ENCODE measurements at regions not wholly inside any gene's neighbourhood (a gene's known extent, or its start where the extent isn't known, plus 50 kb on each side); places are given as distances from the start of the nearest gene placed in this dataset.

- no peak for DNase-seq
- 9% methylated on average over 6 of the region's 6 CpGs for WGBS (ENCODE audit: low lambda C conversion rate)
- H3F3A ChIP-seq (replicated peaks; ENCODE audit: insufficient read depth) = peaks cover 35% of the 10 kb centered on the region
- peak overlapping the region; percentile 65 to 99; a peak in 3 of 4 replicates for H3K27ac ChIP-seq (ENCODE audit: low read depth in 2 of 2, low read length in 1 of 2)
- no peaks in the 10 kb centered on the region for H3K27me3 ChIP-seq (ENCODE audit: insufficient read depth)
- peak overlapping the region; percentile 77 for H3K4me2 ChIP-seq
- H3K4me1 ChIP-seq (ENCODE audit: control insufficient read depth in 1 of 2, insufficient read depth in 2 of 2, low read depth in 1 of 2, low read length in 1 of 2) = peaks cover 3 to 37% of the 10 kb centered on the region in 2 experiments
- H2AFZ ChIP-seq (ENCODE audit: low read depth) = peak overlapping the region; percentile 20; the same call in 1 of the 2 replicates
- H3K9ac ChIP-seq = peak overlapping the region; percentile 94
- H3K36me3 ChIP-seq (replicated peaks in 1 of 2; ENCODE audit: control insufficient read depth in 1 of 2, insufficient read depth in 2 of 2, low read length in 1 of 2) = no peaks in the 10 kb centered on the region
- POLR2A ChIA-PET = interaction anchor here (0.6 kb wide), 1 partner anchor 57 kb away, joined by 3 read pairs; no protein-coding TSS in a partner anchor
- H3K4me3 ChIP-seq (ENCODE audit: low read depth in 2 of 2, low read length in 1 of 2) = peak overlapping the region; percentile 40 to 65; a peak in 3 of 4 replicates
- no peaks in the 10 kb centered on the region for H3K9me2 ChIP-seq
- H3K79me2 ChIP-seq (ENCODE audit: insufficient read depth) = peaks cover 42% of the 10 kb centered on the region
- CTCF ChIA-PET = interaction anchor here (0.9 kb wide), 1 partner anchor 31 kb away, joined by 3 read pairs; no protein-coding TSS in a partner anchor
- 0 out of 2 replicates have a peak, but pooled peaks cover 7% of the 10 kb centered on the region for H3K9me3 ChIP-seq
- H4K20me1 ChIP-seq (ENCODE audit: insufficient read depth) = no peaks in the 10 kb centered on the region
- TF ChIP-seq NFIC (IDR thresholded peaks at IDR 0.05; ENCODE audit: borderline replicate concordance) = peak; percentile 98
- TF ChIP-seq MEF2A (IDR thresholded peaks at IDR 0.05; ENCODE audit: borderline replicate concordance, low read depth) = peak; percentile 59; the same call in 1 of the 2 replicates
- peak; percentile 91 for TF ChIP-seq TEAD4 (IDR thresholded peaks at IDR 0.05; ENCODE audit: borderline replicate concordance, insufficient read depth)
- peak; percentile 88 for TF ChIP-seq FOXM1 (IDR thresholded peaks at IDR 0.05; ENCODE audit: low read depth)
- no peak for TF ChIP-seq USF2 (IDR thresholded peaks at IDR 0.05; ENCODE audit: borderline replicate concordance, low read depth, low read length)
- TF ChIP-seq, protein P1, sequence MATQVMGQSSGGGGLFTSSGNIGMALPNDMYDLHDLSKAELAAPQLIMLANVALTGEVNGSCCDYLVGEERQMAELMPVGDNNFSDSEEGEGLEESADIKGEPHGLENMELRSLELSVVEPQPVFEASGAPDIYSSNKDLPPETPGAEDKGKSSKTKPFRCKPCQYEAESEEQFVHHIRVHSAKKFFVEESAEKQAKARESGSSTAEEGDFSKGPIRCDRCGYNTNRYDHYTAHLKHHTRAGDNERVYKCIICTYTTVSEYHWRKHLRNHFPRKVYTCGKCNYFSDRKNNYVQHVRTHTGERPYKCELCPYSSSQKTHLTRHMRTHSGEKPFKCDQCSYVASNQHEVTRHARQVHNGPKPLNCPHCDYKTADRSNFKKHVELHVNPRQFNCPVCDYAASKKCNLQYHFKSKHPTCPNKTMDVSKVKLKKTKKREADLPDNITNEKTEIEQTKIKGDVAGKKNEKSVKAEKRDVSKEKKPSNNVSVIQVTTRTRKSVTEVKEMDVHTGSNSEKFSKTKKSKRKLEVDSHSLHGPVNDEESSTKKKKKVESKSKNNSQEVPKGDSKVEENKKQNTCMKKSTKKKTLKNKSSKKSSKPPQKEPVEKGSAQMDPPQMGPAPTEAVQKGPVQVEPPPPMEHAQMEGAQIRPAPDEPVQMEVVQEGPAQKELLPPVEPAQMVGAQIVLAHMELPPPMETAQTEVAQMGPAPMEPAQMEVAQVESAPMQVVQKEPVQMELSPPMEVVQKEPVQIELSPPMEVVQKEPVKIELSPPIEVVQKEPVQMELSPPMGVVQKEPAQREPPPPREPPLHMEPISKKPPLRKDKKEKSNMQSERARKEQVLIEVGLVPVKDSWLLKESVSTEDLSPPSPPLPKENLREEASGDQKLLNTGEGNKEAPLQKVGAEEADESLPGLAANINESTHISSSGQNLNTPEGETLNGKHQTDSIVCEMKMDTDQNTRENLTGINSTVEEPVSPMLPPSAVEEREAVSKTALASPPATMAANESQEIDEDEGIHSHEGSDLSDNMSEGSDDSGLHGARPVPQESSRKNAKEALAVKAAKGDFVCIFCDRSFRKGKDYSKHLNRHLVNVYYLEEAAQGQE (IDR thresholded peaks at IDR 0.05; ENCODE audit: low read depth, low read length) = peak; percentile 1; the same call in 1 of the 2 replicates
- peak; percentile 90 for TF ChIP-seq JUND (IDR thresholded peaks at IDR 0.05)
- TF ChIP-seq, protein P2, sequence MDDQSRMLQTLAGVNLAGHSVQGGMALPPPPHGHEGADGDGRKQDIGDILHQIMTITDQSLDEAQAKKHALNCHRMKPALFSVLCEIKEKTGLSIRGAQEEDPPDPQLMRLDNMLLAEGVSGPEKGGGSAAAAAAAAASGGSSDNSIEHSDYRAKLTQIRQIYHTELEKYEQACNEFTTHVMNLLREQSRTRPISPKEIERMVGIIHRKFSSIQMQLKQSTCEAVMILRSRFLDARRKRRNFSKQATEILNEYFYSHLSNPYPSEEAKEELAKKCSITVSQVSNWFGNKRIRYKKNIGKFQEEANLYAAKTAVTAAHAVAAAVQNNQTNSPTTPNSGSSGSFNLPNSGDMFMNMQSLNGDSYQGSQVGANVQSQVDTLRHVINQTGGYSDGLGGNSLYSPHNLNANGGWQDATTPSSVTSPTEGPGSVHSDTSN (IDR thresholded peaks at IDR 0.05) = peak; percentile 84
- TF ChIP-seq MXI1 (IDR thresholded peaks at IDR 0.05; ENCODE audit: low read depth, low read length) = no peak
- peak; percentile 78 for TF ChIP-seq FOSL2 (IDR thresholded peaks at IDR 0.05; ENCODE audit: borderline replicate concordance, low read depth)
- no peak for TF ChIP-seq RCOR1 (IDR thresholded peaks at IDR 0.05; ENCODE audit: low read length)
- TF ChIP-seq GABPA (IDR thresholded peaks at IDR 0.05; ENCODE audit: low read depth) = no peak
- TF ChIP-seq IRF3 (IDR thresholded peaks at IDR 0.05; ENCODE audit: low read depth, low read length) = no peak
- peak; percentile 86 for TF ChIP-seq RXRA (IDR thresholded peaks at IDR 0.05; ENCODE audit: borderline replicate concordance, low read depth)
- no peak for TF ChIP-seq NRF1 (IDR thresholded peaks at IDR 0.05; ENCODE audit: low read depth, low read length)
- TF ChIP-seq FOXJ3 (CRISPR knock-in tag; IDR thresholded peaks at IDR 0.05) = no peak
- 0 out of 2 replicates have a peak, but pooled peaks have one; percentile 39 for TF ChIP-seq YY1 (IDR thresholded peaks at IDR 0.05; ENCODE audit: low read depth)
- peak; percentile 96 for TF ChIP-seq TCF12 (IDR thresholded peaks at IDR 0.05)
- no peak for TF ChIP-seq GATA2 (CRISPR knock-in tag; IDR thresholded peaks at IDR 0.05)
- TF ChIP-seq ELF1 (IDR thresholded peaks at IDR 0.05) = 0 out of 2 replicates have a peak, but pooled peaks have one; percentile 44
- TF ChIP-seq, protein P3, sequence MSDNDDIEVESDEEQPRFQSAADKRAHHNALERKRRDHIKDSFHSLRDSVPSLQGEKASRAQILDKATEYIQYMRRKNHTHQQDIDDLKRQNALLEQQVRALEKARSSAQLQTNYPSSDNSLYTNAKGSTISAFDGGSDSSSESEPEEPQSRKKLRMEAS (IDR thresholded peaks at IDR 0.05; ENCODE audit: low read depth) = peak; percentile 86
- peak in 1 of 2 experiments; percentile 98; a peak in 2 of 4 replicates for TF ChIP-seq EP300 (IDR thresholded peaks at IDR 0.05; ENCODE audit: borderline replicate concordance in 1 of 2, low read depth in 1 of 2, low read length in 1 of 2)
- TF ChIP-seq, protein P4, sequence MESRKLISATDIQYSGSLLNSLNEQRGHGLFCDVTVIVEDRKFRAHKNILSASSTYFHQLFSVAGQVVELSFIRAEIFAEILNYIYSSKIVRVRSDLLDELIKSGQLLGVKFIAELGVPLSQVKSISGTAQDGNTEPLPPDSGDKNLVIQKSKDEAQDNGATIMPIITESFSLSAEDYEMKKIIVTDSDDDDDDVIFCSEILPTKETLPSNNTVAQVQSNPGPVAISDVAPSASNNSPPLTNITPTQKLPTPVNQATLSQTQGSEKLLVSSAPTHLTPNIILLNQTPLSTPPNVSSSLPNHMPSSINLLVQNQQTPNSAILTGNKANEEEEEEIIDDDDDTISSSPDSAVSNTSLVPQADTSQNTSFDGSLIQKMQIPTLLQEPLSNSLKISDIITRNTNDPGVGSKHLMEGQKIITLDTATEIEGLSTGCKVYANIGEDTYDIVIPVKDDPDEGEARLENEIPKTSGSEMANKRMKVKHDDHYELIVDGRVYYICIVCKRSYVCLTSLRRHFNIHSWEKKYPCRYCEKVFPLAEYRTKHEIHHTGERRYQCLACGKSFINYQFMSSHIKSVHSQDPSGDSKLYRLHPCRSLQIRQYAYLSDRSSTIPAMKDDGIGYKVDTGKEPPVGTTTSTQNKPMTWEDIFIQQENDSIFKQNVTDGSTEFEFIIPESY (IDR thresholded peaks at IDR 0.05; ENCODE audit: borderline replicate concordance, low read depth) = peak; percentile 75; the same call in 1 of the 2 replicates
- TF ChIP-seq EZH2phosphoT487 (IDR thresholded peaks at IDR 0.05; ENCODE audit: borderline replicate concordance, low read depth) = no peak
- no peak for TF ChIP-seq CHD2 (IDR thresholded peaks at IDR 0.05; ENCODE audit: low read length, partially characterized antibody)
- TF ChIP-seq POLR2AphosphoS5 (IDR thresholded peaks at IDR 0.05; ENCODE audit: low read depth, low read length) = peak; percentile 57; the same call in 1 of the 2 replicates
Observed at GRCh38 chr4:14111730-14112181, 484.2 kb upstream of the BOD1L1 start.

Measured in SK-N-SH (cell line).